Fibroblast of lung (primary cell): ENCODE measurements at regions not wholly inside any gene's neighbourhood (a gene's known extent, or its start where the extent isn't known, plus 50 kb on each side); places are given as distances from the start of the nearest gene placed in this dataset.

ENCODE experiments used
- DNase-seq, 2 donors: peaks; one replicate each; pipeline versions ENCODE4 v3.0.0 to v3.0.0-alpha.2; 2010; ENCODE audit warnings: low read depth in 2 of 2
- H2AFZ ChIP-seq: 2 replicates; pipeline ENCODE4 v1.5.1; 2012; ENCODE audit warnings: low read length, control low read depth, inconsistent platforms
- H3K27ac ChIP-seq: 2 replicates; pipeline ENCODE4 v1.5.1; 2011; ENCODE audit warnings: low read length, control low read depth; ENCODE audit not compliant: insufficient read depth
- H3K27me3 ChIP-seq: 2 replicates; pipeline ENCODE4 v1.5.1; 2011; ENCODE audit warnings: mild to moderate bottlenecking, low read length; ENCODE audit not compliant: control insufficient read depth, insufficient read depth
- H3K36me3 ChIP-seq: 2 replicates; pipeline ENCODE4 v1.5.1; 2011; ENCODE audit warnings: low read length; ENCODE audit not compliant: control insufficient read depth, insufficient read depth
- H3K4me1 ChIP-seq: 2 replicates; pipeline ENCODE4 v1.5.1; 2011; ENCODE audit warnings: low read length; ENCODE audit not compliant: control insufficient read depth, insufficient read depth; ENCODE audit errors: extremely low read depth
- H3K4me2 ChIP-seq: 2 replicates; pipeline ENCODE4 v1.5.1; 2011; ENCODE audit warnings: low read length, control low read depth; ENCODE audit not compliant: insufficient read depth; ENCODE audit errors: extremely low read depth
- H3K4me3 ChIP-seq, 4 experiments: fragments of 200-600 bp in 1 of 4; sonication (generic) in 1 of 4; replicated peaks in 1 of 4; 2 replicates each; pipeline ENCODE4 v1.5.1; 2011 to 2016; ENCODE audit warnings: low read length in 4 of 4, low read depth in 3 of 4, mild to moderate bottlenecking in 3 of 4, control low read depth in 2 of 4, inconsistent platforms in 1 of 4, mixed read lengths in 1 of 4; ENCODE audit not compliant: insufficient read depth in 1 of 4; ENCODE audit errors: control extremely low read depth in 1 of 4
- H3K79me2 ChIP-seq: 2 replicates; pipeline ENCODE4 v1.5.1; 2012; ENCODE audit warnings: mild to moderate bottlenecking, low read length, inconsistent platforms; ENCODE audit not compliant: control insufficient read depth, insufficient read depth
- H3K9ac ChIP-seq: 2 replicates; pipeline ENCODE4 v1.5.1; 2011; ENCODE audit warnings: mild to moderate bottlenecking, low read length, control low read depth; ENCODE audit not compliant: insufficient read depth
- H3K9me3 ChIP-seq: 2 replicates; pipeline ENCODE4 v1.5.1; 2012; ENCODE audit warnings: low read depth, low read length; ENCODE audit not compliant: control insufficient read depth, insufficient read depth
- H4K20me1 ChIP-seq: 2 replicates; pipeline ENCODE4 v1.5.1; 2011; ENCODE audit warnings: low read length; ENCODE audit not compliant: control insufficient read depth, insufficient read depth; ENCODE audit errors: extremely low read depth
- EZH2 ChIP-seq: IDR thresholded peaks from 2 replicates; pipeline ENCODE4 v1.5.1; 2012; ENCODE audit warnings: low read length, control low read depth, mild to moderate bottlenecking; ENCODE audit errors: missing control alignments
- TF ChIP-seq, protein P1 (sequence below), 2 donors: IDR thresholded peaks in 1 of 2; conservative IDR thresholded peaks in 1 of 2; 1 replicate in 1 of 2; 2 replicates in 1 of 2; pipeline ENCODE4 v1.5.1; 2011 to 2012; ENCODE audit warnings: low read length in 2 of 2, control low read depth in 1 of 2, inconsistent platforms in 1 of 2, low read depth in 1 of 2, mild to moderate bottlenecking in 1 of 2

DNA sequence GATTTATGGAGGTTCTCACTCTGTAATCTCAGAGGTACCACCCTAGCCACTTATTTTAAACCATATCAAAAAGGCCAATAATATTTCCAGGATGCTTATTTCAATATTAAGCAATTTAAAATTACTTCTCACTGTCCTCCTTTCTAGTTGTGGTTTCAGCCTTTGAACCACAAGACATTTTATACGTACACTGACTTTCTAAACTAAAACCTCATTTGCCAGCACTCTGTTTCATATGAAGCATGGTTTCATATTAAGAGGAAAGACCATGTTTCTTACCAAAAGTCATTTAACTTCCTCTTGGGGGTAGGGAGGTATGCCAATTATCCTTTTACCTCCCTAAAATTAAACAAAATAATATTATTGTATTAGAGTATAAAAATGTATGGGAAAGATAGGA, 399.8 kb downstream of the CDH7 start:
- Histone ChIP-seq H3K27ac (no peak overlapping the region), H3K4me1 (no peaks in the 10 kb centered on the region), H3K4me2 (no peak overlapping the region), H3K36me3 (no peaks in the 10 kb centered on the region), H2AFZ (no peak overlapping the region), H3K4me3 (no peak overlapping the region), H3K9ac (no peak overlapping the region), H4K20me1 (no peaks in the 10 kb centered on the region), H3K9me3 (no peaks in the 10 kb centered on the region), H3K79me2 (no peaks in the 10 kb centered on the region), H3K27me3 (no peaks in the 10 kb centered on the region)
- no peak for DNase-seq
- no peak for TF ChIP-seq EZH2
- TF ChIP-seq, protein P1, sequence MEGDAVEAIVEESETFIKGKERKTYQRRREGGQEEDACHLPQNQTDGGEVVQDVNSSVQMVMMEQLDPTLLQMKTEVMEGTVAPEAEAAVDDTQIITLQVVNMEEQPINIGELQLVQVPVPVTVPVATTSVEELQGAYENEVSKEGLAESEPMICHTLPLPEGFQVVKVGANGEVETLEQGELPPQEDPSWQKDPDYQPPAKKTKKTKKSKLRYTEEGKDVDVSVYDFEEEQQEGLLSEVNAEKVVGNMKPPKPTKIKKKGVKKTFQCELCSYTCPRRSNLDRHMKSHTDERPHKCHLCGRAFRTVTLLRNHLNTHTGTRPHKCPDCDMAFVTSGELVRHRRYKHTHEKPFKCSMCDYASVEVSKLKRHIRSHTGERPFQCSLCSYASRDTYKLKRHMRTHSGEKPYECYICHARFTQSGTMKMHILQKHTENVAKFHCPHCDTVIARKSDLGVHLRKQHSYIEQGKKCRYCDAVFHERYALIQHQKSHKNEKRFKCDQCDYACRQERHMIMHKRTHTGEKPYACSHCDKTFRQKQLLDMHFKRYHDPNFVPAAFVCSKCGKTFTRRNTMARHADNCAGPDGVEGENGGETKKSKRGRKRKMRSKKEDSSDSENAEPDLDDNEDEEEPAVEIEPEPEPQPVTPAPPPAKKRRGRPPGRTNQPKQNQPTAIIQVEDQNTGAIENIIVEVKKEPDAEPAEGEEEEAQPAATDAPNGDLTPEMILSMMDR (conservative IDR thresholded peaks at IDR 0.05 in 1 of 2, IDR thresholded peaks at IDR 0.05 in 1 of 2; ENCODE audit: low read depth in 1 of 2, low read length in 2 of 2), result no peak

DNA sequence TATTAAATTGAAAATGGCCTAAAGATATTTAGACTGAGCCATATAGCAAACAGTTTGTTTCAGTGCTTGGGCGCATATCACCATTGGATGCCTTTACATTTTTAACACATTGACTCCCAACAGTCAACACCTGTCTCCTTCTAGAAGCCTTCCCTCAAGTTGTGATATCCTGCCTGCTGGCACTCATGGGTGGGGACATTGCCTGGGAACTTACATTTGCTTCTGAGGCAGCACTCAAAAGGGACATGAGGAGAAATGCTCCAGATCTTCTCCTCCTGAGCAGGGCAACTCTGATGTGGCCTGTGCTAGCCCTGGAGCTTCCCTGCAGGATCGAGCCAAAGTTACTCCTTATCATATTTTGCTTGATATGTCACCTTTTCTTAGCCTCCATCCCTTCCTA, 392.2 kb downstream of the CDH7 start:
- Histone ChIP-seq H3K79me2 (no peaks in the 10 kb centered on the region), H3K9me3 (no peaks in the 10 kb centered on the region), H3K4me2 (no peak overlapping the region), H2AFZ (no peak overlapping the region), H3K9ac (no peak overlapping the region), H3K36me3 (no peaks in the 10 kb centered on the region), H3K27ac (no peak overlapping the region), H3K27me3 (no peaks in the 10 kb centered on the region), H3K4me1 (no peaks in the 10 kb centered on the region), H3K4me3 (no peak overlapping the region), H4K20me1 (no peaks in the 10 kb centered on the region)
- no peak for DNase-seq
- no peak for TF ChIP-seq EZH2
- TF ChIP-seq, protein P1 (conservative IDR thresholded peaks at IDR 0.05 in 1 of 2, IDR thresholded peaks at IDR 0.05 in 1 of 2; ENCODE audit: low read depth in 1 of 2, low read length in 2 of 2), result no peak

DNA sequence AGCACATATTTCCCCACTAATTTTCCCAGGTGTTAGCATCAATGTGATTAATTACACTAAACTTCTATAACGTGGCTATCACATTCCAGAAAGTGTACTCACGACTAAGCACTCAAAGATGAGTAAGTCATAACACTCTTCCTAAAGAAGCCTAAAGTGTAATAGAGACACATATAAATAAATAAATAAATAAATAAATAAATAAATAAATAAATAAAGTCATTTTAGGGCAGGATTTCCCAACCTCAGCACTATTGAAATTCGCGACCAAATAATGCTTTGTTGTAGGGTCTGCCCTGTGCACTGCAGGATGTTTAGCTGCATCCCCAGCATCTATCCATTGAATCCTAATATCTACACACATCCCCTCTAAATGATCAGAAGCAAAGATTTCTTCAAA, 390.9 kb downstream of the CDH7 start:
- no peak overlapping the region for H3K9ac ChIP-seq
- no peak for DNase-seq
- no peak for TF ChIP-seq EZH2
- TF ChIP-seq, protein P1 (conservative IDR thresholded peaks at IDR 0.05 in 1 of 2, IDR thresholded peaks at IDR 0.05 in 1 of 2; ENCODE audit: low read depth in 1 of 2, low read length in 2 of 2), result no peak

More for the DNA sequence above, 390.9 kb downstream of the CDH7 start:
- Histone ChIP-seq H3K79me2 (no peaks in the 10 kb centered on the region), H3K27ac (no peak overlapping the region), H3K27me3 (no peaks in the 10 kb centered on the region), H3K9me3 (no peaks in the 10 kb centered on the region), H4K20me1 (no peaks in the 10 kb centered on the region), H2AFZ (no peak overlapping the region), H3K4me2 (no peak overlapping the region), H3K4me1 (no peaks in the 10 kb centered on the region), H3K36me3 (no peaks in the 10 kb centered on the region), H3K4me3 (no peak overlapping the region)
